WTC11 (cell line): ENCODE measurements at regions not wholly inside any gene's neighbourhood (a gene's known extent, or its start where the extent isn't known, plus 50 kb on each side); places are given as distances from the start of the nearest gene placed in this dataset.

Experiments used
- ATAC-seq: fragments of 200-7000 bp; cut with Tn5 transposase; 2 replicates; pipeline ENCODE4 v1.10.0; 2021; ENCODE audit warnings: mild to moderate bottlenecking, moderate library complexity
- CTCF ChIA-PET: fragments of 300-600 bp; sonication (Branson Sonifier 250); formaldehyde crosslinking; loops from one replicate; lab custom pipeline; 2021; ENCODE audit warnings: antibody characterized with exemption; lab: Charles Lee
- POLR2A ChIA-PET: fragments of 350-600 bp; sonication (Branson Sonifier 250); formaldehyde crosslinking; loops from one replicate; lab custom pipeline; 2021; ENCODE audit warnings: antibody characterized with exemption; lab: Charles Lee
- DNase-seq: peaks from one replicate; pipeline ENCODE4 v3.0.0; 2021; ENCODE audit warnings: low spot score
- H3K27ac Mint-ChIP-seq: 2 replicates; pipeline ENCODE4 v1.8.0; 2021; ENCODE audit warnings: mixed read lengths
- H3K27me3 Mint-ChIP-seq: 2 replicates; pipeline ENCODE4 v1.8.0; 2021; ENCODE audit warnings: low read depth, mild to moderate bottlenecking, moderate library complexity, mixed read lengths
- H3K36me3 Mint-ChIP-seq: 2 replicates; pipeline ENCODE4 v1.8.0; 2021; ENCODE audit warnings: mixed read lengths
- H3K4me1 Mint-ChIP-seq: 2 replicates; pipeline ENCODE4 v1.8.0; 2022; ENCODE audit warnings: mixed read lengths
- H3K4me3 Mint-ChIP-seq: 2 replicates; pipeline ENCODE4 v1.8.0; 2021; ENCODE audit warnings: mild to moderate bottlenecking, moderate library complexity, mixed read lengths
- H3K9me3 Mint-ChIP-seq: 2 replicates; pipeline ENCODE4 v1.8.0; 2021; ENCODE audit warnings: mixed read lengths
- CBFB ChIP-seq: sonication (generic); formaldehyde crosslinking; IDR thresholded peaks from 2 replicates; pipeline ENCODE4 v1.8.1; 2022; ENCODE audit warnings: mild to moderate bottlenecking, low read depth, missing genetic modification reagents
- CREB1 ChIP-seq: sonication (generic); formaldehyde crosslinking; IDR thresholded peaks from 2 replicates; pipeline ENCODE4 v1.8.0; 2023; ENCODE audit warnings: mild to moderate bottlenecking, missing genetic modification reagents
- ESRRA ChIP-seq: sonication (generic); formaldehyde crosslinking; IDR thresholded peaks from 2 replicates; pipeline ENCODE4 v1.8.1; 2022; ENCODE audit warnings: mild to moderate bottlenecking, missing genetic modification reagents, borderline replicate concordance
- ETV6 ChIP-seq: sonication (generic); formaldehyde crosslinking; IDR thresholded peaks from 2 replicates; pipeline ENCODE4 v1.8.1; 2022; ENCODE audit warnings: mild to moderate bottlenecking, missing genetic modification reagents
- FOXK1 ChIP-seq: sonication (generic); formaldehyde crosslinking; IDR thresholded peaks from 2 replicates; pipeline ENCODE4 v1.8.0; 2022; ENCODE audit warnings: mild to moderate bottlenecking, moderate library complexity, missing genetic modification reagents
- FOXP1 ChIP-seq: sonication (generic); formaldehyde crosslinking; IDR thresholded peaks from 2 replicates; pipeline ENCODE4 v1.8.0; 2022; ENCODE audit warnings: missing genetic modification reagents, mild to moderate bottlenecking, moderate library complexity, borderline replicate concordance
- GABPB1 ChIP-seq: sonication (generic); formaldehyde crosslinking; IDR thresholded peaks from 2 replicates; pipeline ENCODE4 v1.8.1; 2023; ENCODE audit warnings: mild to moderate bottlenecking, missing genetic modification reagents
- NFYB ChIP-seq: sonication (generic); formaldehyde crosslinking; conservative IDR thresholded peaks from 2 replicates; pipeline ENCODE4 v1.8.0; 2022; ENCODE audit warnings: low read depth, missing genetic modification reagents
- NR3C1 ChIP-seq: sonication (generic); formaldehyde crosslinking; conservative IDR thresholded peaks from 2 replicates; pipeline ENCODE4 v1.8.1; 2023; ENCODE audit warnings: low read depth, mild to moderate bottlenecking, missing genetic modification reagents
- TCF7 ChIP-seq: sonication (generic); formaldehyde crosslinking; IDR thresholded peaks from 2 replicates; pipeline ENCODE4 v1.8.0; 2022; ENCODE audit warnings: mild to moderate bottlenecking, low read depth, missing genetic modification reagents, moderate library complexity
- TEAD4 ChIP-seq: sonication (generic); formaldehyde crosslinking; IDR thresholded peaks from 2 replicates; pipeline ENCODE4 v1.8.0; 2022; ENCODE audit warnings: mild to moderate bottlenecking, missing genetic modification reagents
- TP53 ChIP-seq: sonication (generic); formaldehyde crosslinking; IDR thresholded peaks from 2 replicates; pipeline ENCODE4 v1.8.1; 2023; ENCODE audit warnings: mild to moderate bottlenecking, missing genetic modification reagents
- ZNF219 ChIP-seq: sonication (generic); formaldehyde crosslinking; IDR thresholded peaks from 2 replicates; pipeline ENCODE4 v1.8.0; 2023; ENCODE audit warnings: missing genetic modification reagents, mild to moderate bottlenecking, borderline replicate concordance
- TF ChIP-seq, protein P1 (sequence below): sonication (generic); formaldehyde crosslinking; IDR thresholded peaks from 2 replicates; pipeline ENCODE4 v1.8.0; 2022; ENCODE audit warnings: mild to moderate bottlenecking, missing genetic modification reagents
- TF ChIP-seq, protein P2 (sequence below): fragments of 250-450 bp; sonication (Bioruptor Pico); IDR thresholded peaks from 2 replicates; pipeline ENCODE4 v1.9.0; 2021; ENCODE audit warnings: moderate library complexity, mild to moderate bottlenecking, inconsistent platforms, borderline replicate concordance
- TF ChIP-seq, protein P3 (sequence below): sonication (generic); formaldehyde crosslinking; conservative IDR thresholded peaks from 2 replicates; pipeline ENCODE4 v1.8.1; 2022; ENCODE audit warnings: mild to moderate bottlenecking, missing genetic modification reagents
- TF ChIP-seq, protein P4 (sequence below): fragments of 250-450 bp; sonication (Bioruptor Pico); IDR thresholded peaks from 2 replicates; pipeline ENCODE4 v1.9.0; 2021; ENCODE audit warnings: mild to moderate bottlenecking
- TF ChIP-seq, protein P5 (sequence below): sonication (generic); formaldehyde crosslinking; IDR thresholded peaks from 2 replicates; pipeline ENCODE4 v1.8.1; 2022; ENCODE audit warnings: missing genetic modification reagents, borderline replicate concordance
- TF ChIP-seq, protein P6 (sequence below): sonication (generic); formaldehyde crosslinking; IDR thresholded peaks from 2 replicates; pipeline ENCODE4 v1.8.1; 2022; ENCODE audit warnings: mild to moderate bottlenecking, moderate library complexity, missing genetic modification reagents
- TF ChIP-seq, protein P7 (sequence below): fragments of 250-450 bp; sonication (Bioruptor Pico); IDR thresholded peaks from 2 replicates; pipeline ENCODE4 v1.8.0; 2021; ENCODE audit warnings: mild to moderate bottlenecking
- TF ChIP-seq, protein P8 (sequence below): sonication (generic); formaldehyde crosslinking; IDR thresholded peaks from 2 replicates; pipeline ENCODE4 v1.8.1; 2023; ENCODE audit warnings: mild to moderate bottlenecking, missing genetic modification reagents, borderline replicate concordance

DNA sequence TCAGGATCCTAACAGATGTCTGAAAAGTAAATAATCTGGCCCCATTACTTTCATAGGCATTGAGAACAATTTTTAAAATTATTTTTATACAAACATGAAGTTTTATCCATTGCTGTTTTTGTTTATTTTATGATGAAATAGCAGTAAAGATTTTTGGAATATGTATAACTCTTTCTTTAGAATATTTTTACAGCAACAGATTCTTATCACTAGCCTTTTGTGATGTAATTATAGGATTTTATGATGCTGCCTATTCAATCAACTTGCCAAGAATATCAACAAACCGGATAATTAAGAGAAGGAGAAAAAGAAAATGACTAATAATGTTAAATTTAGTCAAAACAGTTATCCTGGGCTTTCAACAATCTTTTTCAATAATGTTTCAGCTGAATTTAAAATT, 386.3 kb downstream of the ZIC1 start:
- Mint-ChIP-seq H3K4me3 (no peak overlapping the region), H3K27me3 (no peaks in the 10 kb centered on the region), H3K9me3 (no peaks in the 10 kb centered on the region), H3K27ac (no peak overlapping the region), H3K36me3 (no peaks in the 10 kb centered on the region)
- CTCF ChIA-PET = no interaction called here
- POLR2A ChIA-PET = no interaction called here
- TF ChIP-seq GABPB1 = no peak
- TF ChIP-seq, protein P1, sequence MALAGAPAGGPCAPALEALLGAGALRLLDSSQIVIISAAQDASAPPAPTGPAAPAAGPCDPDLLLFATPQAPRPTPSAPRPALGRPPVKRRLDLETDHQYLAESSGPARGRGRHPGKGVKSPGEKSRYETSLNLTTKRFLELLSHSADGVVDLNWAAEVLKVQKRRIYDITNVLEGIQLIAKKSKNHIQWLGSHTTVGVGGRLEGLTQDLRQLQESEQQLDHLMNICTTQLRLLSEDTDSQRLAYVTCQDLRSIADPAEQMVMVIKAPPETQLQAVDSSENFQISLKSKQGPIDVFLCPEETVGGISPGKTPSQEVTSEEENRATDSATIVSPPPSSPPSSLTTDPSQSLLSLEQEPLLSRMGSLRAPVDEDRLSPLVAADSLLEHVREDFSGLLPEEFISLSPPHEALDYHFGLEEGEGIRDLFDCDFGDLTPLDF (CRISPR knock-in tag) = no peak
- no peak for TF ChIP-seq TCF7 (CRISPR knock-in tag)
- TF ChIP-seq, protein P2, sequence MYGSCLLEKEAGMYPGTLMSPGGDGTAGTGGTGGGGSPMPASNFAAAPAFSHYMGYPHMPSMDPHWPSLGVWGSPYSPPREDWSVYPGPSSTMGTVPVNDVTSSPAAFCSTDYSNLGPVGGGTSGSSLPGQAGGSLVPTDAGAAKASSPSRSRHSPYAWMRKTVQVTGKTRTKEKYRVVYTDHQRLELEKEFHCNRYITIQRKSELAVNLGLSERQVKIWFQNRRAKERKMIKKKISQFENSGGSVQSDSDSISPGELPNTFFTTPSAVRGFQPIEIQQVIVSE (CRISPR knock-in tag) = no peak
- TF ChIP-seq, all 79 proteins: peak for 0
- DNase-seq = no peak
- no peak for ATAC-seq
- no peaks in the 10 kb centered on the region for H3K4me1 Mint-ChIP-seq

DNA sequence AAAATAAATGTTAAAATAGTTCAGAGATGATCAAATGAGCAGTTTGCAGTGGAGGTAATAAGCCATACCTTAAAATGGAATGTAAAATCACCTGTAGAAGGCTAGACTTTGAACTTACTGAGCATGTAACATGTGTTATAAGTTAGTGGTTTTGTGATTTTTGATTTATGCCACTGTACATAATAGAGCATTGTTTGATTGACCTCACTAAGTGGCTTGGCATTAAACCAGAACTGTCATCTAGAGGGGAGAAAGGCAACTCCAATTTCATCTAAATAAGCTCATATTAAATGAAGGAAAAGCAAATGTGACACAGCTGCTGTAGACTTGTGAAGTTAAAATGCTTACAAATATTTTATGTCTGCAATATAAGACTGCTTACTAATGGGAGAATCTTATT, 387.9 kb downstream of the ZIC1 start:
- no peaks in the 10 kb centered on the region for H3K4me1 Mint-ChIP-seq
- TF ChIP-seq NFYB (CRISPR knock-in tag) (no peak), TP53 (CRISPR knock-in tag) (no peak), NR3C1 (CRISPR knock-in tag) (no peak), TEAD4 (CRISPR knock-in tag) (no peak), FOXK1 (CRISPR knock-in tag) (no peak)
- TF ChIP-seq, all 79 proteins: peak for 0
- Mint-ChIP-seq H3K27ac (no peak overlapping the region), H3K9me3 (no peaks in the 10 kb centered on the region), H3K27me3 (no peaks in the 10 kb centered on the region), H3K36me3 (no peaks in the 10 kb centered on the region), H3K4me3 (no peak overlapping the region)
- DNase-seq (no peak), ATAC-seq (no peak)
- ChIA-PET CTCF (no interaction called here), POLR2A (no interaction called here)

DNA sequence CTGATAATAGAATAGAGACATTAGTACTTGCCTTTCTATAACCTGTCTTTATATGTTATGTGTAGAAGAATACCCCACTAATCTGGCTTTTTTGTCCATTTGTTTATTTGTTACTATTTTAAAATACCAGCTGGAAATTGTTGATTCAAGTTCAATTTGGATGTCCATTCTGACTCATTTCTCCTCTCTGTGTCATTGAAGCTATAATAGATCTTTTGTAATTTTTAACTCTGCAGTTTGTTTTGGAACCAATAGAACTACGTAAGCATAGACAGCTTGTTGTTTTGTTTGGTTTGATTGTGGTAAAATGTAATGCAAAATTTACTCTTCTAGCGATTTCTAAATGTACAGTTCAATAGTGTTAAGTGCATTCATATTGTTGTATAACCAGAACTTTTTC, 390.4 kb downstream of the ZIC1 start:
- ATAC-seq (no peak), DNase-seq (no peak)
- Mint-ChIP-seq H3K9me3 (no peaks in the 10 kb centered on the region), H3K4me3 (no peak overlapping the region), H3K27me3 (no peaks in the 10 kb centered on the region), H3K27ac (no peak overlapping the region), H3K4me1 (no peaks in the 10 kb centered on the region), H3K36me3 (no peaks in the 10 kb centered on the region)
- CTCF ChIA-PET = no interaction called here
- POLR2A ChIA-PET = no interaction called here
- TF ChIP-seq, protein P3, sequence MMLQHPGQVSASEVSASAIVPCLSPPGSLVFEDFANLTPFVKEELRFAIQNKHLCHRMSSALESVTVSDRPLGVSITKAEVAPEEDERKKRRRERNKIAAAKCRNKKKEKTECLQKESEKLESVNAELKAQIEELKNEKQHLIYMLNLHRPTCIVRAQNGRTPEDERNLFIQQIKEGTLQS = no peak
- TF ChIP-seq ESRRA (CRISPR knock-in tag) (no peak), FOXP1 (CRISPR knock-in tag) (no peak), ZNF219 (CRISPR knock-in tag) (no peak), CBFB (CRISPR knock-in tag) (no peak), CREB1 (no peak), TP53 (CRISPR knock-in tag) (no peak), ETV6 (no peak)
- TF ChIP-seq, protein P1 (CRISPR knock-in tag) = no peak
- TF ChIP-seq, protein P4, sequence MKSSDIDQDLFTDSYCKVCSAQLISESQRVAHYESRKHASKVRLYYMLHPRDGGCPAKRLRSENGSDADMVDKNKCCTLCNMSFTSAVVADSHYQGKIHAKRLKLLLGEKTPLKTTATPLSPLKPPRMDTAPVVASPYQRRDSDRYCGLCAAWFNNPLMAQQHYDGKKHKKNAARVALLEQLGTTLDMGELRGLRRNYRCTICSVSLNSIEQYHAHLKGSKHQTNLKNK (CRISPR knock-in tag) = no peak
- TF ChIP-seq, protein P5, sequence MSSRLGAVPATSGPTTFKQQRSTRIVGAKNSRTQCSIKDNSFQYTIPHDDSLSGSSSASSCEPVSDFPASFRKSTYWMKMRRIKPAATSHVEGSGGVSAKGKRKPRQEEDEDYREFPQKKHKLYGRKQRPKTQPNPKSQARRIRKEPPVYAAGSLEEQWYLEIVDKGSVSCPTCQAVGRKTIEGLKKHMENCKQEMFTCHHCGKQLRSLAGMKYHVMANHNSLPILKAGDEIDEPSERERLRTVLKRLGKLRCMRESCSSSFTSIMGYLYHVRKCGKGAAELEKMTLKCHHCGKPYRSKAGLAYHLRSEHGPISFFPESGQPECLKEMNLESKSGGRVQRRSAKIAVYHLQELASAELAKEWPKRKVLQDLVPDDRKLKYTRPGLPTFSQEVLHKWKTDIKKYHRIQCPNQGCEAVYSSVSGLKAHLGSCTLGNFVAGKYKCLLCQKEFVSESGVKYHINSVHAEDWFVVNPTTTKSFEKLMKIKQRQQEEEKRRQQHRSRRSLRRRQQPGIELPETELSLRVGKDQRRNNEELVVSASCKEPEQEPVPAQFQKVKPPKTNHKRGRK (CRISPR knock-in tag) = no peak
- TF ChIP-seq, protein P6, sequence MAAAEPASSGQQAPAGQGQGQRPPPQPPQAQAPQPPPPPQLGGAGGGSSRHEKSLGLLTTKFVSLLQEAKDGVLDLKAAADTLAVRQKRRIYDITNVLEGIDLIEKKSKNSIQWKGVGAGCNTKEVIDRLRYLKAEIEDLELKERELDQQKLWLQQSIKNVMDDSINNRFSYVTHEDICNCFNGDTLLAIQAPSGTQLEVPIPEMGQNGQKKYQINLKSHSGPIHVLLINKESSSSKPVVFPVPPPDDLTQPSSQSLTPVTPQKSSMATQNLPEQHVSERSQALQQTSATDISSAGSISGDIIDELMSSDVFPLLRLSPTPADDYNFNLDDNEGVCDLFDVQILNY = no peak
- TF ChIP-seq, protein P7, sequence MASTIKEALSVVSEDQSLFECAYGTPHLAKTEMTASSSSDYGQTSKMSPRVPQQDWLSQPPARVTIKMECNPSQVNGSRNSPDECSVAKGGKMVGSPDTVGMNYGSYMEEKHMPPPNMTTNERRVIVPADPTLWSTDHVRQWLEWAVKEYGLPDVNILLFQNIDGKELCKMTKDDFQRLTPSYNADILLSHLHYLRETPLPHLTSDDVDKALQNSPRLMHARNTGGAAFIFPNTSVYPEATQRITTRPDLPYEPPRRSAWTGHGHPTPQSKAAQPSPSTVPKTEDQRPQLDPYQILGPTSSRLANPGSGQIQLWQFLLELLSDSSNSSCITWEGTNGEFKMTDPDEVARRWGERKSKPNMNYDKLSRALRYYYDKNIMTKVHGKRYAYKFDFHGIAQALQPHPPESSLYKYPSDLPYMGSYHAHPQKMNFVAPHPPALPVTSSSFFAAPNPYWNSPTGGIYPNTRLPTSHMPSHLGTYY = no peak
- TF ChIP-seq, protein P8, sequence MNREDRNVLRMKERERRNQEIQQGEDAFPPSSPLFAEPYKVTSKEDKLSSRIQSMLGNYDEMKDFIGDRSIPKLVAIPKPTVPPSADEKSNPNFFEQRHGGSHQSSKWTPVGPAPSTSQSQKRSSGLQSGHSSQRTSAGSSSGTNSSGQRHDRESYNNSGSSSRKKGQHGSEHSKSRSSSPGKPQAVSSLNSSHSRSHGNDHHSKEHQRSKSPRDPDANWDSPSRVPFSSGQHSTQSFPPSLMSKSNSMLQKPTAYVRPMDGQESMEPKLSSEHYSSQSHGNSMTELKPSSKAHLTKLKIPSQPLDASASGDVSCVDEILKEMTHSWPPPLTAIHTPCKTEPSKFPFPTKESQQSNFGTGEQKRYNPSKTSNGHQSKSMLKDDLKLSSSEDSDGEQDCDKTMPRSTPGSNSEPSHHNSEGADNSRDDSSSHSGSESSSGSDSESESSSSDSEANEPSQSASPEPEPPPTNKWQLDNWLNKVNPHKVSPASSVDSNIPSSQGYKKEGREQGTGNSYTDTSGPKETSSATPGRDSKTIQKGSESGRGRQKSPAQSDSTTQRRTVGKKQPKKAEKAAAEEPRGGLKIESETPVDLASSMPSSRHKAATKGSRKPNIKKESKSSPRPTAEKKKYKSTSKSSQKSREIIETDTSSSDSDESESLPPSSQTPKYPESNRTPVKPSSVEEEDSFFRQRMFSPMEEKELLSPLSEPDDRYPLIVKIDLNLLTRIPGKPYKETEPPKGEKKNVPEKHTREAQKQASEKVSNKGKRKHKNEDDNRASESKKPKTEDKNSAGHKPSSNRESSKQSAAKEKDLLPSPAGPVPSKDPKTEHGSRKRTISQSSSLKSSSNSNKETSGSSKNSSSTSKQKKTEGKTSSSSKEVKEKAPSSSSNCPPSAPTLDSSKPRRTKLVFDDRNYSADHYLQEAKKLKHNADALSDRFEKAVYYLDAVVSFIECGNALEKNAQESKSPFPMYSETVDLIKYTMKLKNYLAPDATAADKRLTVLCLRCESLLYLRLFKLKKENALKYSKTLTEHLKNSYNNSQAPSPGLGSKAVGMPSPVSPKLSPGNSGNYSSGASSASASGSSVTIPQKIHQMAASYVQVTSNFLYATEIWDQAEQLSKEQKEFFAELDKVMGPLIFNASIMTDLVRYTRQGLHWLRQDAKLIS = no peak
